Left ventricle myocardium inferior (tissue), 1 donor: ENCODE measurements at regions not wholly inside any gene's neighbourhood (a gene's known extent, or its start where the extent isn't known, plus 50 kb on each side); places are given as distances from the start of the nearest gene placed in this dataset.
"Not testable (repeated sequence)": the region's sequence is repeated elsewhere in the genome, so short reads cannot be mapped to it uniquely, and the experiment has no call there.

Source experiments
- DNase-seq: peaks from one replicate; pipeline ENCODE4 v3.0.0-alpha.2; 2020
- H3K27ac ChIP-seq: fragments of 200-600 bp; replicated peaks from 2 replicates; pipeline ENCODE4 v1.8.0; 2021
- H3K27me3 ChIP-seq: fragments of 200-600 bp; 2 replicates; pipeline ENCODE4 v1.8.0; 2021; ENCODE audit warnings: low read depth
- H3K36me3 ChIP-seq: fragments of 200-600 bp; 2 replicates; pipeline ENCODE4 v1.8.0; 2021
- H3K4me1 ChIP-seq: fragments of 200-600 bp; 2 replicates; pipeline ENCODE4 v1.8.0; 2021
- H3K4me3 ChIP-seq: fragments of 200-600 bp; 2 replicates; pipeline ENCODE4 v1.8.0; 2021; ENCODE audit warnings: mild to moderate bottlenecking, moderate library complexity
- H3K9me3 ChIP-seq: fragments of 200-600 bp; replicated peaks from 2 replicates; pipeline ENCODE4 v1.8.0; 2021
- CTCF ChIP-seq: fragments of 200-600 bp; IDR thresholded peaks from 2 replicates; pipeline ENCODE4 v1.8.0; 2021; ENCODE audit warnings: antibody characterized with exemption, mild to moderate bottlenecking, borderline replicate concordance
- intact Hi-C: fragments of 100-400 bp; cut with micrococcal nuclease; formaldehyde crosslinking; loops from one replicate; pipeline ENCODE4 v1.11.0; 2022
- donor health status: DM: no; HTN: yes; CAD: no; lungs with severe emphysema.

- no peak for TF ChIP-seq CTCF
- no peaks in the 10 kb centered on the region for H3K9me3 ChIP-seq
- no peak overlapping the region for H3K4me3 ChIP-seq
- intact Hi-C loops, result no loop called here
- H3K27ac ChIP-seq, result no peak overlapping the region
- H3K27me3 ChIP-seq, result no peaks in the 10 kb centered on the region
- no peak for DNase-seq
- no peaks in the 10 kb centered on the region for H3K4me1 ChIP-seq
- H3K36me3 ChIP-seq, result no peaks in the 10 kb centered on the region
Measured at GRCh38 chr2:109669731-109670130, 55.6 kb downstream of the SOWAHC start.

DNA sequence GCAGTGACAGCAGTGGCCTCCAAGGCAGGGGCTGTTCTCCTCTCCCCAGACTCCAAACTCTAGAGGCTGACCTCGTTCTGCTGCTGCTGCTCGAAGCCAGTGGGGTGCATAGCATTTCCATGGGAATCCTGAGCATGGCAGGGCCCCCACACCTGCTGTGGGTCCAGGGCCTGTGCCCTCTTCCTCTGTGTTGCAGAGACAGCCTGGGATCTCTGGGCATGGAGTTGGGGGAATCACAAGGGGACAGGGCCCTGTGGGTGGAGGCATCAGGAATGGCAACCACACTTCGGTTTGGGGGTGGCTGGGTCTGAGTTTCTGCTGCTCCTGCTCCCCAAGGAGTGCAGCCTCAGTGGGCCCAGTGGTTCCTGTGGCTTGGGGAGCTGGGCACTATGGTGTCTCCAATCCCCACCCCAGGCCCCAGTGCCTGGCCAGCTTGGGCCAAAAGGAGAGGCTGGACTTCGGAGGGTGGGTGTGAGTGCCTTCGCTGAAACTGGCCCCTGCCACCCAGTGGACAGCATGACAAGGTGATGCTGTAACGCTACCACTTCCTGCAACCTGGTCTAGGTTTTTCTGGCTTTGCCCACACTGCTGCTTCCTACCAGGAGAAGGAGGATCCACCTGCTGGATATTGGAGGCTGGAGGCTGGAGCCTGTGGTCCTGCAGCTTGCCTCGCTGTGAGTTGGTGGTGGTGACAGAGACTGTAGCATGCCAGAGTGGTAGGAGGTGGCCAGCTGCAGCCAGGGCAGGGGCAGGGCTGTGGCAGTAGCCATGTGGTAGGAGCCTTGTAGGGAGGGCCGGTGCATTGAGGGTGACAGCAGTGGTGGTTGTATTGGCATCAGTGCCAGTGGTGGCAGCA is 56.6 kb downstream of the SOWAHC start:
- Histone ChIP-seq H3K4me3 (no peak overlapping the region), H3K4me1 (no peaks in the 10 kb centered on the region)

DNA sequence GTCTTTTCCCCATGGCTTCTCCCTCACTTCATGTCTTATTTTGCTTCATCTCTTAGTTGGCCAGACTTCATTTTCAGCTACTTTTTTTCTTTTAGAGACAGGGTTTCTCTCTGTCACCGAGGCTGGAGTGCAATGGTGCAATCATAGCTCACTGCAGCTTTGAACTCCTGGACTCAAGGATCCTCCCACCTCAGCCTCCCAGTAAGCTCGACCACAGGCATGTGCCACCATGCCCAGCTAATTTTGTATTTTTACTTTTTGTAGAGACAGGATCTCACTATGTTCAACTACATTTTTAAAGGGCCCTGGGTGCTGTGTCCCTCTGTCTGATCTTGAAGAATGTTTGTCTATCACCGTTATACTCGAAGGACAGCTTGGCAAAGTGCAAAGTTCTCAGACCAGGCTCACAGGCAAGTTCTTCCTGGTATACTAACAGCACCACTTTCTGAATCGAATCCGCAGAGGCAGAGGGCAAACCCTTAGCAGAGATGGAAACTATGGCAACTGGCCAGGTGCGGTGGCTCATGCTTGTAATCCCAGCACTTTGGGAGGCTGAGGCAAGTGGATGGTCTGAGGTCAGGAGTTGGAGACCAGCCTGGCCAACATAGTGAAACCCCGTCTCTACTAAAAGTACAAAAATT is 60.9 kb downstream of the SOWAHC start:
- Histone ChIP-seq H3K27ac (no peak overlapping the region), H3K36me3 (no peaks in the 10 kb centered on the region), H3K4me3 (no peak overlapping the region), H3K27me3 (no peaks in the 10 kb centered on the region), H3K9me3 (no peaks in the 10 kb centered on the region), H3K4me1 (peaks cover 18% of the 10 kb centered on the region)
- no peak for DNase-seq
- intact Hi-C loops, result no loop called here
- no peak for TF ChIP-seq CTCF

More for the DNA sequence above, 56.6 kb downstream of the SOWAHC start:
- Histone ChIP-seq H3K36me3 (no peaks in the 10 kb centered on the region), H3K27me3 (no peaks in the 10 kb centered on the region), H3K27ac (no peak overlapping the region), H3K9me3 (no peaks in the 10 kb centered on the region)
- TF ChIP-seq CTCF, result no peak
- intact Hi-C loops, result no loop called here
- DNase-seq, result no peak

GRCh38 chr2:109675666-109676345 is 61.6 kb downstream of the SOWAHC start:
- intact Hi-C loops, result no loop called here
- Histone ChIP-seq H3K4me3 (no peak overlapping the region), H3K4me1 (peaks cover 24% of the 10 kb centered on the region), H3K27ac (no peak overlapping the region), H3K36me3 (no peaks in the 10 kb centered on the region), H3K9me3 (no peaks in the 10 kb centered on the region), H3K27me3 (no peaks in the 10 kb centered on the region)
- TF ChIP-seq CTCF, result no peak
- DNase-seq, result no peak

DNA sequence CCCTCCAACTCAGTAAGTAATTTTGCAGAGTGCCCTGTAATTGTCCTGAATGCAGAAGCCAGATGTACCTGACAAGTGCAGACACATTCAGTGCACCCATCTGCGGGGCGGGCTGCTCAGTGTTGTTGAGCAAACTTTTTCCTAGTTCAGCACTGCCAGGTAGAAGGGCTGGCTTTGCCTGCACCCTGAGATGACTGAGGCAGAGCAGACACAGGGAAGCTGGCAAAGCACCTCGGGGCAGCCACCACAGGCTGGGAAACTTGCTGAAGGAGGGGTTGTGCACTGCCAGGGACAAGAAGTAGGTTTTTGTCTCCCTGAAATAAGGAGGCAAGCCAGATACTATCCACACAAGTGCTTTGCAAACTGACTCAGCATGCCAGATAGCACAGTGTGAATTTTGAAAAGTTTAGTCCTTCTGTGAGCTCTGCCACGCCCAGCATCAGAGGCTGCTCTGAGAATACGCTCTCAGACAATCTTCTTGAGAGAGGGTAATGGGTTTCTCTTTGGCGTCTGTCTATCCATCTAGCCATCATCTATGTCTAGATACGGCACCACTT is 62.3 kb downstream of the SOWAHC start:
- Histone ChIP-seq H3K27me3 (no peaks in the 10 kb centered on the region), H3K27ac (no peak overlapping the region), H3K36me3 (no peaks in the 10 kb centered on the region), H3K4me3 (no peak overlapping the region), H3K4me1 (peaks cover 24% of the 10 kb centered on the region), H3K9me3 (no peaks in the 10 kb centered on the region)
- no peak for TF ChIP-seq CTCF
- intact Hi-C loops, result no loop called here
- DNase-seq, result no peak

DNA sequence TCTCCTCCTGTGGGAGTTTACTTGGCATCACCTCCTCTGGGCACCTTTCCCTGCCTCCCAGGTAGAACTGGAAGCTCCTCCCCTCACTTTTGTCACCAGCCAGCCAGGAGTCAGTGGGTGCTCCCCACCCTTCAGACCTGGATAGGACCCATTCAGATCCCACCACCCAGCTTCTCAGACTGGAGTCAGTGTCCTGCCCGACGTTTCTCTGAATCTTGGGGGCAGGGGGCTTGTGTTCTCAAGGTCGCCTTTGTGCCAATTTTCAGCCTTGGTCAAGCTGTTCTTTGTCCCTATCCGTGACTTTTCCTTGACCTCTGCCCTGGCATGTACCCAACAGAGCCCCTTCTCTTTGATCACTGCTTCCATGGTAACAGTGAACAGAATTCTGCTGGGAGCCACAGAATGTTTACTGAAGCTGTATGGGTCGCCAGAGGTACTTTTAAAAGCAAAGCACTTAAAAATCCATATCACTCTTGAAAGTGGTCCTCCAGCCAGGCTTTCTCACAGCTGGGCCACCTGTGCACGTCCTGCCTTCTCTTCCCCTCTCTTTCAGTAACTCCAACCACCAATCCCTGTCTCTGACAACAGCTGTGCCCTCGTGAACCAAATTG is 63.1 kb downstream of the SOWAHC start:
- peaks cover 33% of the 10 kb centered on the region for H3K4me1 ChIP-seq
- H3K27me3 ChIP-seq, H3K9me3 ChIP-seq, DNase-seq, H3K4me3 ChIP-seq, H3K36me3 ChIP-seq, intact Hi-C loops, H3K27ac ChIP-seq: not testable (repeated sequence)
